ENCODE measurements at regions not wholly inside any gene's neighbourhood (a gene's known extent, or its start where the extent isn't known, plus 50 kb on each side); places are given as distances from the start of the nearest gene placed in this dataset.

DNA sequence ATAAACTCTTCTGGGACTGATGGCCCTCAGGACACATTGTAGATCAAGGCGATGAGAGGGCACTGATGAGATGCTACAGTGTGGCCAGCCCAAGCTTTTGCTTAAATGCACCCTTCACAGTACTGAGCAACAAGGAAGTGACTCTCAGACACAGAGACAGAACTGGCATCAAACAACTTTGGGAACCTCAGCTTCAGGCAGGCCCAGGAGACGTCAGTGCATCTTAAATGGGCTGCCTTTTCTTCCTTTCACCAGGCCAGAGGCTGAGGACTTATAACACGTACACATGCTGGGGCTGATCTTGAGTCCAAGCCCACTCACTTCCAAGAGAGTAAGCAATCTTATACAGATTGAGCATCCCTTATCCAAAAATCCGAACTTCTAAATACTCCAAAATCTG lies 386.1 kb upstream of the C16orf82 start:
- TF ChIP-seq, protein P1, sequence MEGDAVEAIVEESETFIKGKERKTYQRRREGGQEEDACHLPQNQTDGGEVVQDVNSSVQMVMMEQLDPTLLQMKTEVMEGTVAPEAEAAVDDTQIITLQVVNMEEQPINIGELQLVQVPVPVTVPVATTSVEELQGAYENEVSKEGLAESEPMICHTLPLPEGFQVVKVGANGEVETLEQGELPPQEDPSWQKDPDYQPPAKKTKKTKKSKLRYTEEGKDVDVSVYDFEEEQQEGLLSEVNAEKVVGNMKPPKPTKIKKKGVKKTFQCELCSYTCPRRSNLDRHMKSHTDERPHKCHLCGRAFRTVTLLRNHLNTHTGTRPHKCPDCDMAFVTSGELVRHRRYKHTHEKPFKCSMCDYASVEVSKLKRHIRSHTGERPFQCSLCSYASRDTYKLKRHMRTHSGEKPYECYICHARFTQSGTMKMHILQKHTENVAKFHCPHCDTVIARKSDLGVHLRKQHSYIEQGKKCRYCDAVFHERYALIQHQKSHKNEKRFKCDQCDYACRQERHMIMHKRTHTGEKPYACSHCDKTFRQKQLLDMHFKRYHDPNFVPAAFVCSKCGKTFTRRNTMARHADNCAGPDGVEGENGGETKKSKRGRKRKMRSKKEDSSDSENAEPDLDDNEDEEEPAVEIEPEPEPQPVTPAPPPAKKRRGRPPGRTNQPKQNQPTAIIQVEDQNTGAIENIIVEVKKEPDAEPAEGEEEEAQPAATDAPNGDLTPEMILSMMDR (IDR thresholded peaks at IDR 0.05): no peak
- no peak for TF ChIP-seq POLR2A (IDR thresholded peaks at IDR 0.05)

All from upper lobe of left lung (tissue), 4 donors.